Kidney tubule cell (primary cell): ENCODE measurements at regions not wholly inside any gene's neighbourhood (a gene's known extent, or its start where the extent isn't known, plus 50 kb on each side); places are given as distances from the start of the nearest gene placed in this dataset.
A peak's percentile ranks its signal among the peaks of the same experiment; 100 is the strongest.
"Not testable (repeated sequence)": the region's sequence is repeated elsewhere in the genome, so short reads cannot be mapped to it uniquely, and the experiment has no call there.

Source experiments
- DNase-seq: peaks from one replicate; pipeline ENCODE4 v3.0.0-alpha.2; 2018; ENCODE audit warnings: low spot score

- no peak for DNase-seq
Measured at GRCh38 chr6:118719351-118720124, 68.1 kb upstream of the CEP85L start.

DNA sequence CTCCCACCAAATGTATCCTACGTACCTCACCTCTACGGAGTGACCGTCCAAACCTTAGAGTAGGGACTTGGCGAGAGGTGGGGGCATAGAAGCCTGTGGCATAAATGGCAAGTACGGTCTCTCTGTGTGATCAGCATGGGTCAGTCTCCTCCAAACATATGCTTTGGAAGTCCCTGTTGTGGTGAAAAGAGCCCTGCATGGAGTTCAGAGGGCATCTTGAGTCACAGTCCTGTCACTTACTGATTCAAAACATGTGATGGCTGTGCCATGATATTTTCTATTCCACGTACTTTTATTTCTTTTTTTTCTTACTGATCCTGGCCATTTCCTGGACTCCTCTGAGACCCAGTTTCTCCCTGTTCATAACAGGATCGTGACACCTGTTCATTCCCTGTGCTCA is 67.5 kb upstream of the CEP85L start:
- DNase-seq, result no peak

DNA sequence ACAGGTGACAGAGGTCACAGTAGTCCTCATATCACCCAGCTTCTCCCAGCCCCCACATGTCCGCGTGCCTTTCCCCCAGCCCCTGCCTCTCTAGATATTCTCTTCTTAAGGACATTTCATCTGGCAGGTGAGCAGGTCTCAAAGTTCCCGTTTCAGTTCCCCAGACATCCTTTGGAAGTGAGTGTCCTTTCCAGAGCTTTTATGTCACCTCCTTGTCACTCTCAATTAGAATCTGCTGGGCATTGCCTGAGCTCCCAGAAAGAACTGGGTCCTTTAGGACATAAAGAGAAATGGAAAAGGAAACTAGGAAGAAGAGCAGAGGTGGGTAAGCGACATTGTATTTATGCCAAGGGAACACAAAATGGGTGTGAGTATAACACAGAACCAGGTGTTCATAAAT is 66.9 kb upstream of the CEP85L start:
- no peak for DNase-seq

GRCh38 chr6:118717106-118717505 is 65.7 kb upstream of the CEP85L start:
- DNase-seq, result no peak

- not testable (repeated sequence) for DNase-seq
Measured at GRCh38 chr6:118715907-118716306, 64.5 kb upstream of the CEP85L start.

- no peak for DNase-seq
Measured at GRCh38 chr6:118715376-118715775, 64.0 kb upstream of the CEP85L start.

DNA sequence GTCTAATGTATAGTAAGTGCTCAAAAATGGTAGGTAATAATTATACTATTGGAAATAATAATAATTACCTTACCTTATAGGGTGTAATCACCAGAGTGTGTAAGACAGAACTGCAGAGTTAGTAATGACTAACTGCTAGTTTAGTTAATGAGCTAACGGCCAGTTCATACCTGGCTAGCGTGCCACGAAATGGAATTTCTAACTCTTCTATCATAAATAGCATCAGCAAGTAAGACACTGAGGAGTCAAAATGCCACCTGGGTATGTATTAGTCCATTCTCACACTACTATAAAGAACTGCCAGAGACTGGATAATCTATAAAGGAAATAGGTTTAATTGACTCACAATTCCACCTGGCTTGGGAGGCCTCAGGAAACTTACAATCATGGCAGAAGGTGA is 63.4 kb upstream of the CEP85L start:
- peak; percentile 58 for DNase-seq

GRCh38 chr6:118712969-118713368 is 61.6 kb upstream of the CEP85L start:
- peak; percentile 87 for DNase-seq

GRCh38 chr6:118710616-118711015 is 59.2 kb upstream of the CEP85L start:
- no peak for DNase-seq

DNA sequence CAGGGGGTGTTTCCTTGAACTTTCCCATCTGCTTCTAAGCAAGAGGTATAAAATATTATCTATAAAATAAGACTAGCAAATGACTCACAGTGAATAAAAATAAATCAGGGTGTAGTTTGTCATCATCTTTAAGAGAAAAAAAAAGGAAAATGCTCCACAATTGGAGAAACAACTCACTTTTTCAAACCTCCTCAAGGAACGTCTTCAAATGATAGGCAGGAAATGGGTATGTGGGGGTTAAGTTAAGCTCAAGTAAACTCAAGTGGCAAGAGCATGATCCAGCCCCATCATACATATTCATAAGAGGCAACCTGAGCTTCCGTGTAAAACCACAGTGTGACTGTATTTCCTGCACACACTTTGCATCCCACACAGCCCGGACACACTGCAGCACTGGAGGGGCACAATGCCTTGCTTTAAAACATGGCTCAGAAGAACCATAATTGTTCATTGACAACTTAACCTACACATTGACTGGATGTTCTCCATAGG is 58.5 kb upstream of the CEP85L start:
- DNase-seq, result peak; percentile 94

DNA sequence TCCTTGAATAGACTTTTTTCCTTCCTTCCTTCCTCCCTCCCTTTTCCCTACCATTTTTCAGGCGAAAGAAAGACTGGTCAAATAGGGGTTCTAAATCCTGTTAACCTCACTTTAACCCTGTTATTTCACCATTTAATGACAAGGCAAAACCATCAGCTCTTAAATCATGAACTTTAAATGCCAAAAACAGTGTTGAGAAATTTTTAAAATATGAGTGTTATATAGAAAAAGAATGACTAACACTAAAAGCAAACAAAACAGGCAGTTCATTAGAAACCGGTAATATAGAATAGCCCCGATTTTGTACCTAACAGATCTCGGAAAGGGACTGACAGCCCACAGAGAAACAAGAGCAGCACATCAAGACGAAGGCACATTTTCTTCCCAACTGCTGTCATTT is 57.4 kb upstream of the CEP85L start:
- DNase-seq, result no peak

GRCh38 chr6:118708055-118708454 is 56.7 kb upstream of the CEP85L start:
- DNase-seq, result peak; percentile 55

GRCh38 chr6:118706702-118707101 is 55.3 kb upstream of the CEP85L start:
- DNase-seq, result peak; percentile 91

DNA sequence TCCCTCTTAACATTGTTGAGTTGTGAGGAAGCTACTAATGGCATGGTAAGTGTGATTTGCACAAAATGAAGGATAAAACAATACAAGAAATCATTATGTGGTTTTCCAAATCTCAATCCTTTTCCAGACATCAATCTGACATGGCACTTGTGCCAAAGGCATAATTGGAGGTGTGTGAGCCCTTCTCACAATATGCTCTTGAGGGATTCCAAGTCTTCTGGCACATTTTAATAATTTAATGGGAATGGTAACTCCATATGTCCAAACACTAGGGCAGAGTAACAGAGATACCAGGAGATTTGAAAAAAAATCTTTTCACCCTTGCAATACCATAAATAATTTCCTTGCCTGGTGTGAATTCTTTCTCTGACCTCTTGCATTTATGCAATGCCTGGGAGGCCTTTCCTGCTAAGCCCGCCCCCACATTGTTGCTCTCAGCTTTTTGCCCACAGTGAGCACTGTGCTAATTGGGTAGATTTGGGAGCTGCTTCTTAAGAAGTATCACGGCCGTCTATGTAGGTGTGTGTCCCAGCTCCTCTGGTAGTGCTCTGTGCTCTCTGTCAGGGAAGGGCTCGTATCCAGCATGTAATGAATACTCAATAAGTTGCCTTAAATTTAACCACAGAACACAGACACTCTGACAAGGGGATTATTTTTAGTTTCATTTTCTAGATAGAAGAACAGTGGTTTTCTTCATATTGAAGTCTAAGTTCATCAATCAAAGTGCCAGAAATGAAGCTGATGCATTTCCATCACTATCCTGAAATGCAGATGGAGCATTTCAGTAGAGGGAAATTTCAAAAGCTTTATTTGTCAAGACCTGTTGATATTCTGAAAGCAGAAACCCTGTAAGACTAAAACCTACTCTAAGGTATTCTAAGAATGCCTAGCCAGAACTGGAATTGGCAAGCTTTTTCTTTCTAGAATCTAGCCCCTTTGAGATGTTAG is 54.4 kb upstream of the CEP85L start:
- DNase-seq, result peak; percentile 67

GRCh38 chr6:118704915-118705314 is 53.5 kb upstream of the CEP85L start:
- DNase-seq, result no peak

GRCh38 chr6:118701260-118701659 is 49.9 kb upstream of the CEP85L start:
- not testable (repeated sequence) for DNase-seq
